ENCODE measurements at regions not wholly inside any gene's neighbourhood (a gene's known extent, or its start where the extent isn't known, plus 50 kb on each side); places are given as distances from the start of the nearest gene placed in this dataset.

- no peaks in the 10 kb centered on the region for H3K27me3 ChIP-seq (ENCODE audit: control insufficient read depth, insufficient read depth, low read length)
- no peak overlapping the region for H3K4me3 ChIP-seq (ENCODE audit: low read length)
- DNase-seq (ENCODE audit: low read depth, low spot score), result no peak
- no peaks in the 10 kb centered on the region for H3K9me3 ChIP-seq (ENCODE audit: control insufficient read depth, insufficient read depth, low read length)
- no CpG with 5 or more reads among the region's 2 CpGs for WGBS (ENCODE audit: insufficient coverage, insufficient read length)
- no peaks in the 10 kb centered on the region for H3K36me3 ChIP-seq (ENCODE audit: control insufficient read depth, insufficient read depth, low read length)
- H3K27ac ChIP-seq (ENCODE audit: low read length), result no peak overlapping the region
- no peaks in the 10 kb centered on the region for H3K4me1 ChIP-seq (ENCODE audit: control insufficient read depth, insufficient read depth, low read length)
These were observed 403.4 kb upstream of the SPRY2 start for GRCh38 chr13:80744147-80744914.

DNA sequence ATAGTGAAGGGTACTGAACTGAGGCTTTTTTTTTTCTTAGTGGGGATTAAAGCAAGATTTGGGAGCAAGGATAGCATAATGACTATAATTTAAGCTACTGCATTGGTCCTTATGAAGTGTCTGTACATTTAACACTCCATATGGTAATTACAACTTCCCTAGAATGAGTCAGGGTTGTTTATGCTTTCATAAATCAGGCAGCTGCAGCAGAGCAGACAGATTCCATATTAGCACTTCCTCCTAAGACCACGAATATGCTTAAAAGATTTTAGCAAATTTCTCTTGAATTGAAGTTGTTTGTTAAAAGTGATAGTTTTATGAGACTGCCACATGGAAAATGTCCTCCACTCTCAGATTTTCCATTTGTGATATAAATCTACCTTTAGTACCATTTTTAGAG, 401.1 kb upstream of the SPRY2 start:
- no CpG with 5 or more reads among the region's 1 CpG for WGBS (ENCODE audit: insufficient coverage, insufficient read length)
- Histone ChIP-seq H3K36me3 (ENCODE audit: control insufficient read depth, insufficient read depth, low read length) (no peaks in the 10 kb centered on the region), H3K27me3 (ENCODE audit: control insufficient read depth, insufficient read depth, low read length) (no peaks in the 10 kb centered on the region), H3K4me1 (ENCODE audit: control insufficient read depth, insufficient read depth, low read length) (no peaks in the 10 kb centered on the region), H3K9me3 (ENCODE audit: control insufficient read depth, insufficient read depth, low read length) (no peaks in the 10 kb centered on the region), H3K27ac (ENCODE audit: low read length) (no peak overlapping the region), H3K4me3 (ENCODE audit: low read length) (no peak overlapping the region)
- no peak for DNase-seq (ENCODE audit: low read depth, low spot score)

- Histone ChIP-seq H3K27me3 (ENCODE audit: control insufficient read depth, insufficient read depth, low read length) (no peaks in the 10 kb centered on the region), H3K36me3 (ENCODE audit: control insufficient read depth, insufficient read depth, low read length) (no peaks in the 10 kb centered on the region), H3K4me3 (ENCODE audit: low read length) (no peak overlapping the region), H3K4me1 (ENCODE audit: control insufficient read depth, insufficient read depth, low read length) (no peaks in the 10 kb centered on the region), H3K9me3 (ENCODE audit: control insufficient read depth, insufficient read depth, low read length) (no peaks in the 10 kb centered on the region), H3K27ac (ENCODE audit: low read length) (no peak overlapping the region)
- no CpG with 5 or more reads among the region's 2 CpGs for WGBS (ENCODE audit: insufficient coverage, insufficient read length)
- DNase-seq (ENCODE audit: low read depth, low spot score), result no peak
These were observed 399.1 kb upstream of the SPRY2 start for GRCh38 chr13:80740071-80740470.

DNA sequence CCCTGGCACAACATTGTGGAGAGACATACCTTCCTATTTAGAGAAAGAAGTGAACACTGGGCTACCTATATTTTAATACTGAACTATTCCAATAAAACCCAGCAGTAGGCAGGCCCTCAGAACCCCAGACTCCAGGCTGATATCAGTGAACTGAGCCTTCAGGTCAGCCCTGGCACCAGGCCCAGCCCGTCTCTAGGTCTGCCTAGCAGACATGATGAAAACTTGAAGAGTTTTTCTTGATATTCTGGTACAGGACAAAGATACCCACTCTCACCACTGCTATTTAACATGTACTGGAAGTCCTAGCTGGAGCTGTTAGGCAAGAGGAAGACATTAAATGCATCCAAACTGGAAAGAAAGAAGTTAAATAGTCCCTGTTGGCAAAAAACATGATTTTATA, 396.6 kb upstream of the SPRY2 start:
- no CpG with 5 or more reads among the region's 1 CpG for WGBS (ENCODE audit: insufficient coverage, insufficient read length)
- Histone ChIP-seq H3K4me3 (ENCODE audit: low read length) (no peak overlapping the region), H3K4me1 (ENCODE audit: control insufficient read depth, insufficient read depth, low read length) (no peaks in the 10 kb centered on the region), H3K27ac (ENCODE audit: low read length) (no peak overlapping the region), H3K9me3 (ENCODE audit: control insufficient read depth, insufficient read depth, low read length) (no peaks in the 10 kb centered on the region), H3K36me3 (ENCODE audit: control insufficient read depth, insufficient read depth, low read length) (no peaks in the 10 kb centered on the region), H3K27me3 (ENCODE audit: control insufficient read depth, insufficient read depth, low read length) (no peaks in the 10 kb centered on the region)
- DNase-seq (ENCODE audit: low read depth, low spot score), result no peak

DNA sequence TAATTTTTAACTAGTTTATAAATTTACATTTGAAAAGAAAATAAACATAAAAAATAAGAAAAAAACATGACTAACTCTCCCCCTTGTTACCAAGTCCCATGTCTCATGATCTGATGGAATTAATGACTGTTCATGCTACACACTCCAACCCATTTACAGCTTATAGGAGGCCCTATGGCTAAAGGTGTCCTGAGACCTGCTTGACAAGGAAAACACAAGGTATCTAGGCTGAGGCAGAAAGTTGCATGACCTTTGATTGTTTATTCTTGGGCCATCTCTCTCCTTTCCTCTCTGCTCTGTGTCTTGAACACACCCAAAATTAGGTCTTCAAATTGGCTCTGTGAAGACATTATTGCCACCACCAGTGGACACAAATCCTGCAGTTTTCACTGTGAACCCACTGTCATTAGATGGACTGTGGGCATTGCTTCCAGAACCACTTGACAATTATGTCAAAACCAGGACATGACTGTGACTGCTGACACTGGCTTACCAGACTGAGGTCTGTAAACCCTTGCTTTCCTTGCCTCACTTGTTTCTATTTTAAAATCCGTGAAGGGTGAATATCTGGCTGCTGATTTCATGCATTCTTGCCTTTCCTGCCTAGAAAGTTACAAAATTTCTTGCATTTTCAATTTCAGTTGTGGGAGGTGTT, 386.5 kb upstream of the SPRY2 start:
- no peak for DNase-seq (ENCODE audit: low read depth, low spot score)
- H3K9me3 ChIP-seq (ENCODE audit: control insufficient read depth, insufficient read depth, low read length), result no peaks in the 10 kb centered on the region
- H3K36me3 ChIP-seq (ENCODE audit: control insufficient read depth, insufficient read depth, low read length), result no peaks in the 10 kb centered on the region
- no peak overlapping the region for H3K27ac ChIP-seq (ENCODE audit: low read length)
- no peaks in the 10 kb centered on the region for H3K27me3 ChIP-seq (ENCODE audit: control insufficient read depth, insufficient read depth, low read length)
- H3K4me1 ChIP-seq (ENCODE audit: control insufficient read depth, insufficient read depth, low read length), result no peaks in the 10 kb centered on the region
- no CpG with 5 or more reads among the region's 1 CpG for WGBS (ENCODE audit: insufficient coverage, insufficient read length)
- no peak overlapping the region for H3K4me3 ChIP-seq (ENCODE audit: low read length)

DNA sequence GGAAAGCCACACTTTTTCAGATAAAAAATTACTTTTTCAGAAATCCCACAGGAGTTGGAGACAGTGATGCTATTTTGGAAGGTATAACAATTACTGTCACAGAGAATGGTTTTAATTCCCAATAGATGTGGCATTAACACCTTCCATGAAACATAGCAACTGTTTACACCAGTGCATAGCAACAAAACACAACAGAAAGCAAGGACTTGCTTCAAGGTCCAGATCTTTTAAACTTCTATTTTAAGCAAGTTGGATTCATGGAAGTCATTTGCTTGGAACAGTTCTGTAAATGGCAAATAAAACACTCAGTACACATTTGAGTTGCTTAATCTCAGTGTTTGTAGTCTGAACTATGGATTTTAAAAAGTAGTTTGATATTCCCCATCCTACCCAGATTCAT, 385.9 kb upstream of the SPRY2 start:
- H3K4me3 ChIP-seq (ENCODE audit: low read length), result no peak overlapping the region
- no peaks in the 10 kb centered on the region for H3K36me3 ChIP-seq (ENCODE audit: control insufficient read depth, insufficient read depth, low read length)
- no peaks in the 10 kb centered on the region for H3K9me3 ChIP-seq (ENCODE audit: control insufficient read depth, insufficient read depth, low read length)
- H3K4me1 ChIP-seq (ENCODE audit: control insufficient read depth, insufficient read depth, low read length), result no peaks in the 10 kb centered on the region
- no peak for DNase-seq (ENCODE audit: low read depth, low spot score)
- H3K27me3 ChIP-seq (ENCODE audit: control insufficient read depth, insufficient read depth, low read length), result no peaks in the 10 kb centered on the region
- H3K27ac ChIP-seq (ENCODE audit: low read length), result no peak overlapping the region

DNA sequence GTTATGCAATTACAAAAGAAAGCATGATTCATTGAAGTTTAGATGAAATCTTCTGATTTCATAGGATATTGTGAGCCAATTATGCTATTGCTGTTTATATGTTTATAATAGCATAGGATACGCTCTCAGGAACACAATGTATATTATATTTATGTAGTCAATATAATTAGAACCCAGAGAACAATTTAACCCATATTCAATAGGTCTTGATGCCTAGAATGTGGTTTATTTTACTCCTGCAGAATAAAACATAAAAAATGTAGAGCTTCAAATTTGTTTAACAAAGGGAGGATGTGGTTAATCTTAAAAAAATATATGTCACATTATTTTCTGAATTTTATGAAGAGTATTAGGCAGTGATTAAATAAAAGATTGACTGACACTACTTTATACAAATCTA, 380.8 kb upstream of the SPRY2 start:
- DNase-seq (ENCODE audit: low read depth, low spot score), result no peak
- no CpG with 5 or more reads among the region's 1 CpG for WGBS (ENCODE audit: insufficient coverage, insufficient read length)
- Histone ChIP-seq H3K27ac (ENCODE audit: low read length) (no peak overlapping the region), H3K4me1 (ENCODE audit: control insufficient read depth, insufficient read depth, low read length) (no peaks in the 10 kb centered on the region), H3K9me3 (ENCODE audit: control insufficient read depth, insufficient read depth, low read length) (no peaks in the 10 kb centered on the region), H3K4me3 (ENCODE audit: low read length) (no peak overlapping the region), H3K36me3 (ENCODE audit: control insufficient read depth, insufficient read depth, low read length) (no peaks in the 10 kb centered on the region), H3K27me3 (ENCODE audit: control insufficient read depth, insufficient read depth, low read length) (no peaks in the 10 kb centered on the region)

- H3K27ac ChIP-seq (ENCODE audit: low read length), result no peak overlapping the region
- no peaks in the 10 kb centered on the region for H3K4me1 ChIP-seq (ENCODE audit: control insufficient read depth, insufficient read depth, low read length)
- no peak for DNase-seq (ENCODE audit: low read depth, low spot score)
- no peak overlapping the region for H3K4me3 ChIP-seq (ENCODE audit: low read length)
- H3K36me3 ChIP-seq (ENCODE audit: control insufficient read depth, insufficient read depth, low read length), result no peaks in the 10 kb centered on the region
- no CpG with 5 or more reads among the region's 1 CpG for WGBS (ENCODE audit: insufficient coverage, insufficient read length)
- H3K9me3 ChIP-seq (ENCODE audit: control insufficient read depth, insufficient read depth, low read length), result no peaks in the 10 kb centered on the region
- no peaks in the 10 kb centered on the region for H3K27me3 ChIP-seq (ENCODE audit: control insufficient read depth, insufficient read depth, low read length)
These were observed 378.0 kb upstream of the SPRY2 start for GRCh38 chr13:80718970-80719369.

- Histone ChIP-seq H3K27me3 (ENCODE audit: control insufficient read depth, insufficient read depth, low read length) (no peaks in the 10 kb centered on the region), H3K27ac (ENCODE audit: low read length) (no peak overlapping the region), H3K9me3 (ENCODE audit: control insufficient read depth, insufficient read depth, low read length) (no peaks in the 10 kb centered on the region), H3K4me3 (ENCODE audit: low read length) (no peak overlapping the region), H3K36me3 (ENCODE audit: control insufficient read depth, insufficient read depth, low read length) (no peaks in the 10 kb centered on the region), H3K4me1 (ENCODE audit: control insufficient read depth, insufficient read depth, low read length) (no peaks in the 10 kb centered on the region)
- no CpG with 5 or more reads among the region's 4 CpGs for WGBS (ENCODE audit: insufficient coverage, insufficient read length)
- no peak for DNase-seq (ENCODE audit: low read depth, low spot score)
These were observed 376.9 kb upstream of the SPRY2 start for GRCh38 chr13:80717776-80718175.

GRCh38 chr13:80716610-80717081, 375.7 kb upstream of the SPRY2 start:
- no CpG with 5 or more reads among the region's 5 CpGs for WGBS (ENCODE audit: insufficient coverage, insufficient read length)
- Histone ChIP-seq H3K9me3 (ENCODE audit: control insufficient read depth, insufficient read depth, low read length) (no peaks in the 10 kb centered on the region), H3K27me3 (ENCODE audit: control insufficient read depth, insufficient read depth, low read length) (no peaks in the 10 kb centered on the region), H3K4me1 (ENCODE audit: control insufficient read depth, insufficient read depth, low read length) (no peaks in the 10 kb centered on the region), H3K27ac (ENCODE audit: low read length) (no peak overlapping the region), H3K36me3 (ENCODE audit: control insufficient read depth, insufficient read depth, low read length) (no peaks in the 10 kb centered on the region), H3K4me3 (ENCODE audit: low read length) (no peak overlapping the region)
- DNase-seq (ENCODE audit: low read depth, low spot score), result peak; percentile 5

DNA sequence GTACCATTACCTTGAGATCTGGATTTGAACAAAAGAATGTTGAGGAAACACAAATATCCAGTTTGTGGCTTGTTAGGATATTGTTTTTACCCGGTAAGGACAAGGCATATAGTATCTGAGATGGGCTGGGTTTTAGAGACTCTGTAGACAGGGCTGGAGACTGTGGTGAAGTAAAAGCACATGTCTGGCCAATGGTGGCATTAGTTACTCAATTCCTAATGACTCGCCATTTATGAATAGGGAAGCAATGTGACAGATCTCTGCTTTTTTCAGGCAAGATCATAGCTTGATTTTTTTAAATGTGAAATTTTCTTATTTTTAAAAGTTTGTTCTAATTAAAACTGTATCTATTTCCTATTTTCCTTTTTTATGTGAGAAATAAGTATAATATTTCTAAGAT, 371.1 kb upstream of the SPRY2 start:
- H3K36me3 ChIP-seq (ENCODE audit: control insufficient read depth, insufficient read depth, low read length), result no peaks in the 10 kb centered on the region
- no peaks in the 10 kb centered on the region for H3K9me3 ChIP-seq (ENCODE audit: control insufficient read depth, insufficient read depth, low read length)
- no peak for DNase-seq (ENCODE audit: low read depth, low spot score)
- WGBS (ENCODE audit: insufficient coverage, insufficient read length), result no CpG with 5 or more reads among the region's 2 CpGs
- no peaks in the 10 kb centered on the region for H3K27me3 ChIP-seq (ENCODE audit: control insufficient read depth, insufficient read depth, low read length)
- H3K4me3 ChIP-seq (ENCODE audit: low read length), result no peak overlapping the region
- no peaks in the 10 kb centered on the region for H3K4me1 ChIP-seq (ENCODE audit: control insufficient read depth, insufficient read depth, low read length)
- H3K27ac ChIP-seq (ENCODE audit: low read length), result no peak overlapping the region
